Esophagus squamous epithelium (tissue), 5 donors: ENCODE measurements at regions not wholly inside any gene's neighbourhood (a gene's known extent, or its start where the extent isn't known, plus 50 kb on each side); places are given as distances from the start of the nearest gene placed in this dataset.

ENCODE experiments used
- DNase-seq: peaks from one replicate; lab custom pipeline; 2025; lab: John Stamatoyannopoulos, UW
- H3K27ac ChIP-seq, 4 donors: fragments of 200-600 bp; sonication (generic); one replicate each; pipeline ENCODE4 v1.5.1; 2016 to 2019; ENCODE audit warnings: mild to moderate bottlenecking in 1 of 4
- H3K27me3 ChIP-seq, 4 donors: fragments of 200-600 bp; sonication (generic); 1 replicate in 3 of 4; 2 replicates in 1 of 4; pipeline versions ENCODE4 v1.5.1 to v1.6.0; 2017 to 2021; ENCODE audit warnings: antibody characterized with exemption in 1 of 4
- H3K36me3 ChIP-seq, 3 donors: fragments of 200-600 bp; sonication (generic); one replicate each; pipeline ENCODE4 v1.5.1; 2016 to 2019
- H3K4me1 ChIP-seq, 3 donors: fragments of 200-600 bp; sonication (generic); one replicate each; pipeline ENCODE4 v1.5.1; 2017 to 2019
- H3K4me3 ChIP-seq, 4 donors: fragments of 200-600 bp; sonication (generic); 1 replicate in 3 of 4; 2 replicates in 1 of 4; pipeline ENCODE4 v1.5.1; 2016 to 2019; ENCODE audit warnings: mild to moderate bottlenecking in 2 of 4, moderate library complexity in 1 of 4
- H3K9me3 ChIP-seq, 3 donors: fragments of 200-600 bp; sonication (generic); one replicate each; pipeline ENCODE4 v1.5.1; 2016 to 2019
- CTCF ChIP-seq, 6 experiments: fragments of 450-650 bp in 4 of 6; fragments of 200-600 bp in 2 of 6; sonication (generic) in 2 of 6; IDR thresholded peaks; one replicate each; pipeline ENCODE4 v1.5.1; 2016 to 2019; ENCODE audit warnings: antibody characterized with exemption in 6 of 6, mild to moderate bottlenecking in 4 of 6, moderate library complexity in 4 of 6
- POLR2A ChIP-seq, 4 donors: fragments of 450-650 bp; IDR thresholded peaks; one replicate each; pipeline ENCODE4 v1.6.1; 2017; ENCODE audit warnings: antibody characterized with exemption in 4 of 4, mild to moderate bottlenecking in 4 of 4, moderate library complexity in 3 of 4
- WGBS, 2 donors: methylation state at CpG; one replicate each; pipeline ENCODE4 v1.1.5; 2018; 5-methylcytosine and 5-hydroxymethylcytosine counted together
- intact Hi-C: fragments of 100-400 bp; cut with DNase I; formaldehyde crosslinking; loops from one replicate; pipeline ENCODE4 v1.15.0; 2022
- donor health status: DM: yes; HTN: yes; CAD: no.

- no peak overlapping the region for H3K27ac ChIP-seq
- no peaks in the 10 kb centered on the region for H3K27me3 ChIP-seq
- H3K4me3 ChIP-seq: no peak overlapping the region
- no peak for TF ChIP-seq CTCF (IDR thresholded peaks at IDR 0.05)
- TF ChIP-seq POLR2A (IDR thresholded peaks at IDR 0.05): no peak
- no peaks in the 10 kb centered on the region for H3K9me3 ChIP-seq
- H3K36me3 ChIP-seq: no peaks in the 10 kb centered on the region
- DNase-seq: no peak
- intact Hi-C loops: no loop called here
- H3K4me1 ChIP-seq: peaks cover 0 to 23% (median 8%) of the 10 kb centered on the region in 3 donors
These were observed 290.4 kb upstream of the HSF2 start for GRCh38 chr6:122109075-122109474.

- H3K4me3 ChIP-seq: no peak overlapping the region
- no peaks in the 10 kb centered on the region for H3K27me3 ChIP-seq
- no peaks in the 10 kb centered on the region for H3K9me3 ChIP-seq
- TF ChIP-seq CTCF (IDR thresholded peaks at IDR 0.05): no peak
- no peak for TF ChIP-seq POLR2A (IDR thresholded peaks at IDR 0.05)
- peaks cover 0 to 37% (median 8%) of the 10 kb centered on the region in 3 donors for H3K4me1 ChIP-seq
- peak overlapping the region in 1 of 4 donors; percentile 18 for H3K27ac ChIP-seq
- DNase-seq: no peak
- WGBS, 2 donors: 51 to 54% methylated on average over 2 of the region's 2 CpGs
- intact Hi-C loops: no loop called here
- H3K36me3 ChIP-seq: no peaks in the 10 kb centered on the region
These were observed 284.7 kb upstream of the HSF2 start for GRCh38 chr6:122114717-122115116.

- intact Hi-C loops: no loop called here
- H3K4me1 ChIP-seq: peaks cover 0 to 26% (median 2%) of the 10 kb centered on the region in 3 donors
- H3K36me3 ChIP-seq: no peaks in the 10 kb centered on the region
- TF ChIP-seq CTCF (IDR thresholded peaks at IDR 0.05) (no peak), POLR2A (IDR thresholded peaks at IDR 0.05) (no peak)
- no peak for DNase-seq
- no peaks in the 10 kb centered on the region for H3K27me3 ChIP-seq
- H3K9me3 ChIP-seq: no peaks in the 10 kb centered on the region
- WGBS, 2 donors: 18% methylated on average over 5 of the region's 5 CpGs
- no peak overlapping the region for H3K4me3 ChIP-seq
- H3K27ac ChIP-seq: peak overlapping the region in 2 of 4 donors; percentile 22 to 59
These were observed 283.2 kb upstream of the HSF2 start for GRCh38 chr6:122116119-122116834.

- no peaks in the 10 kb centered on the region for H3K27me3 ChIP-seq
- intact Hi-C loops: no loop called here
- 19 to 25% methylated on average over 2 of the region's 2 CpGs for WGBS, 2 donors
- TF ChIP-seq POLR2A (IDR thresholded peaks at IDR 0.05) (no peak), CTCF (IDR thresholded peaks at IDR 0.05) (no peak)
- no peaks in the 10 kb centered on the region for H3K9me3 ChIP-seq
- no peak overlapping the region for H3K4me3 ChIP-seq
- H3K4me1 ChIP-seq: peaks cover 0 to 24% (median 0%) of the 10 kb centered on the region in 3 donors
- peak overlapping the region in 3 of 4 donors; percentile 10 to 59 (median 45) for H3K27ac ChIP-seq
- no peak for DNase-seq
- H3K36me3 ChIP-seq: no peaks in the 10 kb centered on the region
These were observed 282.4 kb upstream of the HSF2 start for GRCh38 chr6:122116835-122117627.

- Histone ChIP-seq H3K36me3 (no peaks in the 10 kb centered on the region), H3K27me3 (no peaks in the 10 kb centered on the region), H3K27ac (no peak overlapping the region), H3K4me3 (no peak overlapping the region), H3K4me1 (peaks cover 0 to 33% (median 0%) of the 10 kb centered on the region in 3 donors), H3K9me3 (no peaks in the 10 kb centered on the region)
- TF ChIP-seq POLR2A (IDR thresholded peaks at IDR 0.05) (no peak), CTCF (IDR thresholded peaks at IDR 0.05) (no peak)
- intact Hi-C loops: no loop called here
- 86 to 89% methylated on average over 1 of the region's 1 CpG for WGBS, 2 donors
- no peak for DNase-seq
These were observed 280.4 kb upstream of the HSF2 start for GRCh38 chr6:122118945-122119506.
